ENCODE measurements at regions not wholly inside any gene's neighbourhood (a gene's known extent, or its start where the extent isn't known, plus 50 kb on each side); places are given as distances from the start of the nearest gene placed in this dataset.
"Not testable (repeated sequence)": the region's sequence is repeated elsewhere in the genome, so short reads cannot be mapped to it uniquely, and the experiment has no call there.

- Histone ChIP-seq H3K27ac (no peak overlapping the region), H3K4me3 (no peak overlapping the region), H3K4me1 (replicated peaks in 1 of 2) (no peaks in the 10 kb centered on the region)
- in situ Hi-C loops (cut with MboI; ENCODE audit: low pct_unique_long_range_greater_than_20kb in 2 of 9, low sequenced_read_pairs in 9 of 9, unreplicated experiment in 9 of 9), result no loop called here
- ATAC-seq (replicated peaks in 6 of 8), result no peak
- WGBS, 10 experiments, result 0 to 100% (median 40%) methylated on average over 1 of the region's 1 CpG; no CpG with 5 or more reads in 3 of the 10 experiments
Observed at GRCh38 chrX:117633277-117633676, 483.3 kb downstream of the KLHL13 start.

- Histone ChIP-seq H3K4me1 (replicated peaks in 1 of 2) (no peaks in the 10 kb centered on the region), H3K27ac (no peak overlapping the region), H3K4me3 (no peak overlapping the region)
- ATAC-seq (replicated peaks in 6 of 8), result no peak
- 50% methylated on average over 1 of the region's 3 CpGs; no CpG with 5 or more reads in 9 of the 10 experiments for WGBS, 10 experiments
- in situ Hi-C loops (cut with MboI; ENCODE audit: low pct_unique_long_range_greater_than_20kb in 2 of 9, low sequenced_read_pairs in 9 of 9, unreplicated experiment in 9 of 9), result no loop called here
Observed at GRCh38 chrX:117628381-117628780, 488.2 kb downstream of the KLHL13 start.

GRCh38 chrX:117610806-117611205, 505.8 kb downstream of the KLHL13 start:
- H3K27ac ChIP-seq, result no peak overlapping the region
- no peak for ATAC-seq (replicated peaks in 6 of 8)
- no peaks in the 10 kb centered on the region for H3K4me1 ChIP-seq (replicated peaks in 1 of 2)
- no peak overlapping the region for H3K4me3 ChIP-seq
- WGBS, 10 experiments, result 17 to 45% methylated on average over 1 to 3 of the region's 3 CpGs; no CpG with 5 or more reads in 8 of the 10 experiments
- in situ Hi-C loops (cut with MboI; ENCODE audit: low pct_unique_long_range_greater_than_20kb in 2 of 9, low sequenced_read_pairs in 9 of 9, unreplicated experiment in 9 of 9), result no loop called here

- Histone ChIP-seq H3K27ac (no peak overlapping the region), H3K4me3 (no peak overlapping the region), H3K4me1 (replicated peaks in 1 of 2) (no peaks in the 10 kb centered on the region)
- in situ Hi-C loops (cut with MboI; ENCODE audit: low pct_unique_long_range_greater_than_20kb in 2 of 9, low sequenced_read_pairs in 9 of 9, unreplicated experiment in 9 of 9), result no loop called here
- no peak for ATAC-seq (replicated peaks in 6 of 8)
- 0 to 100% (median 35%) methylated on average over 2 to 3 of the region's 3 CpGs; no CpG with 5 or more reads in 5 of the 10 experiments for WGBS, 10 experiments
Observed at GRCh38 chrX:117610049-117610448, 506.6 kb downstream of the KLHL13 start.

GRCh38 chrX:117607561-117607960, 509.0 kb downstream of the KLHL13 start:
- ATAC-seq (replicated peaks in 6 of 8), result peak in 2 of 8 experiments; percentile 25 to 28
- no peaks in the 10 kb centered on the region for H3K4me1 ChIP-seq (replicated peaks in 1 of 2)
- no peak overlapping the region for H3K4me3 ChIP-seq
- in situ Hi-C loops (cut with MboI; ENCODE audit: low pct_unique_long_range_greater_than_20kb in 2 of 9, low sequenced_read_pairs in 9 of 9, unreplicated experiment in 9 of 9), result no loop called here
- H3K27ac ChIP-seq, result no peak overlapping the region

- H3K4me3 ChIP-seq; in situ Hi-C loops (cut with MboI; ENCODE audit: low pct_unique_long_range_greater_than_20kb in 2 of 9, low sequenced_read_pairs in 9 of 9, unreplicated experiment in 9 of 9); ATAC-seq (replicated peaks in 6 of 8): not testable (repeated sequence)
Observed at GRCh38 chrX:117606101-117606500, 510.5 kb downstream of the KLHL13 start.

GRCh38 chrX:117570160-117570559, 546.5 kb downstream of the KLHL13 start:
- ATAC-seq (replicated peaks in 6 of 8), result no peak
- in situ Hi-C loops (cut with MboI; ENCODE audit: low pct_unique_long_range_greater_than_20kb in 2 of 9, low sequenced_read_pairs in 9 of 9, unreplicated experiment in 9 of 9), result no loop called here
- Histone ChIP-seq H3K4me3 (no peak overlapping the region), H3K27ac (no peak overlapping the region), H3K4me1 (replicated peaks in 1 of 2) (no peaks in the 10 kb centered on the region)

More at GRCh38 chrX:117606101-117606500, 510.5 kb downstream of the KLHL13 start:
- H3K4me1 ChIP-seq (replicated peaks in 1 of 2); H3K27ac ChIP-seq: not testable (repeated sequence)

- no peaks in the 10 kb centered on the region for H3K4me1 ChIP-seq (replicated peaks in 1 of 2)
- no peak overlapping the region for H3K27ac ChIP-seq
- ATAC-seq (replicated peaks in 6 of 8), result no peak
- 14 to 80% (median 49%) methylated on average over 1 to 3 of the region's 3 CpGs; no CpG with 5 or more reads in 7 of the 10 experiments for WGBS, 10 experiments
- in situ Hi-C loops (cut with MboI; ENCODE audit: low pct_unique_long_range_greater_than_20kb in 2 of 9, low sequenced_read_pairs in 9 of 9, unreplicated experiment in 9 of 9), result no loop called here
- no peak overlapping the region for H3K4me3 ChIP-seq
Observed at GRCh38 chrX:117568238-117568637, 548.4 kb downstream of the KLHL13 start.

- 0 to 100% (median 79%) methylated on average over 1 to 3 of the region's 3 CpGs; no CpG with 5 or more reads in 4 of the 10 experiments for WGBS, 10 experiments
- in situ Hi-C loops (cut with MboI; ENCODE audit: low pct_unique_long_range_greater_than_20kb in 2 of 9, low sequenced_read_pairs in 9 of 9, unreplicated experiment in 9 of 9), result no loop called here
- peaks cover 0 to 2% of the 10 kb centered on the region in 2 donors for H3K4me1 ChIP-seq (replicated peaks in 1 of 2)
- no peak overlapping the region for H3K27ac ChIP-seq
- H3K4me3 ChIP-seq, result no peak overlapping the region
- no peak for ATAC-seq (replicated peaks in 6 of 8)
Observed at GRCh38 chrX:117543885-117544284, 572.7 kb downstream of the KLHL13 start.

GRCh38 chrX:117539090-117539418, 577.6 kb downstream of the KLHL13 start:
- ATAC-seq (replicated peaks in 6 of 8), result no peak
- WGBS, 10 experiments, result 83 to 89% methylated on average over 1 of the region's 1 CpG; no CpG with 5 or more reads in 8 of the 10 experiments
- Histone ChIP-seq H3K27ac (peak overlapping the region in 1 of 2 donors; percentile 77), H3K4me1 (replicated peaks in 1 of 2) (peaks cover 15 to 21% of the 10 kb centered on the region in 2 donors), H3K4me3 (no peak overlapping the region)
- in situ Hi-C loops (cut with MboI; ENCODE audit: low pct_unique_long_range_greater_than_20kb in 2 of 9, low sequenced_read_pairs in 9 of 9, unreplicated experiment in 9 of 9), result no loop called here

GRCh38 chrX:117538178-117539089, 578.2 kb downstream of the KLHL13 start:
- peak; percentile 36 to 96 (median 94) for ATAC-seq (replicated peaks in 6 of 8)
- no peak overlapping the region for H3K4me3 ChIP-seq
- WGBS, 10 experiments, result 0 to 83% (median 31%) methylated on average over 1 to 3 of the region's 3 CpGs; no CpG with 5 or more reads in 5 of the 10 experiments
- peaks cover 15 to 21% of the 10 kb centered on the region in 2 donors for H3K4me1 ChIP-seq (replicated peaks in 1 of 2)
- peak overlapping the region; percentile 77 to 81 for H3K27ac ChIP-seq
- in situ Hi-C loops (cut with MboI; ENCODE audit: low pct_unique_long_range_greater_than_20kb in 2 of 9, low sequenced_read_pairs in 9 of 9, unreplicated experiment in 9 of 9), result no loop called here

- no peak overlapping the region for H3K27ac ChIP-seq
- in situ Hi-C loops (cut with MboI; ENCODE audit: low pct_unique_long_range_greater_than_20kb in 2 of 9, low sequenced_read_pairs in 9 of 9, unreplicated experiment in 9 of 9), result no loop called here
- peaks cover 2 to 5% of the 10 kb centered on the region in 2 donors for H3K4me1 ChIP-seq (replicated peaks in 1 of 2)
- H3K4me3 ChIP-seq, result no peak overlapping the region
- ATAC-seq (replicated peaks in 6 of 8), result peak in 1 of 8 experiments; percentile 23
Observed at GRCh38 chrX:117532339-117532738, 584.3 kb downstream of the KLHL13 start.

- ATAC-seq (replicated peaks in 6 of 8), result no peak
- 83 to 100% methylated on average over 2 to 3 of the region's 4 CpGs; no CpG with 5 or more reads in 8 of the 10 experiments for WGBS, 10 experiments
- Histone ChIP-seq H3K4me3 (no peak overlapping the region), H3K4me1 (replicated peaks in 1 of 2) (peaks cover 2 to 9% of the 10 kb centered on the region in 2 donors), H3K27ac (no peak overlapping the region)
- in situ Hi-C loops (cut with MboI; ENCODE audit: low pct_unique_long_range_greater_than_20kb in 2 of 9, low sequenced_read_pairs in 9 of 9, unreplicated experiment in 9 of 9), result no loop called here
Observed at GRCh38 chrX:117522725-117523700, 593.6 kb downstream of the KLHL13 start.
